ENCODE measurements at regions not wholly inside any gene's neighbourhood (a gene's known extent, or its start where the extent isn't known, plus 50 kb on each side); places are given as distances from the start of the nearest gene placed in this dataset.

GRCh38 chr11:50187220-50187619, 154.5 kb downstream of the OR4C45 start:
- no peak for TF ChIP-seq CTCF (IDR thresholded peaks at IDR 0.05)
- no peak for TF ChIP-seq POLR2A (IDR thresholded peaks at IDR 0.05)

All from body of pancreas (tissue), 4 donors.